ENCODE measurements at regions not wholly inside any gene's neighbourhood (a gene's known extent, or its start where the extent isn't known, plus 50 kb on each side); places are given as distances from the start of the nearest gene placed in this dataset.

- ChIA-PET CTCF (no interaction called here), POLR2A (no interaction called here)
- Histone ChIP-seq H3K27me3 (replicated peaks; ENCODE audit: control insufficient read depth, insufficient read depth, low read length) (no peaks in the 10 kb centered on the region), H3K4me1 (no peaks in the 10 kb centered on the region), H3K4me3 (ENCODE audit: low read depth, low read length) (no peak overlapping the region), H3K36me3 (ENCODE audit: control insufficient read depth, insufficient read depth, low read length) (no peaks in the 10 kb centered on the region), H3K9me3 (no peaks in the 10 kb centered on the region)
- H3K27ac Mint-ChIP-seq (ENCODE audit: unreplicated experiment), result no peak overlapping the region
- peaks cover 11% of the 10 kb centered on the region for H3K27me3 Mint-ChIP-seq (ENCODE audit: insufficient read depth, unreplicated experiment)
- no peak for DNase-seq
- no peak for TF ChIP-seq CTCF (IDR thresholded peaks at IDR 0.05; ENCODE audit: insufficient read depth in 1 of 2, low read depth in 1 of 2, low read length in 1 of 2, severe bottlenecking in 1 of 2, unreplicated experiment in 1 of 2)
- intact Hi-C loops (cut with micrococcal nuclease; ENCODE audit: unreplicated experiment), result no loop called here
- H3K36me3 Mint-ChIP-seq (ENCODE audit: insufficient read depth, unreplicated experiment), result no peaks in the 10 kb centered on the region
- H3K9me3 Mint-ChIP-seq (ENCODE audit: unreplicated experiment), result no peaks in the 10 kb centered on the region
- no peaks in the 10 kb centered on the region for H3K4me1 Mint-ChIP-seq (ENCODE audit: low read depth, unreplicated experiment)
- no TSS peak for BruUV-seq (replicated peaks)
- H3K4me3 Mint-ChIP-seq (ENCODE audit: unreplicated experiment), result no peak overlapping the region
Observed at GRCh38 chr13:78410847-78411246, 192.5 kb downstream of the POU4F1 start.

DNA sequence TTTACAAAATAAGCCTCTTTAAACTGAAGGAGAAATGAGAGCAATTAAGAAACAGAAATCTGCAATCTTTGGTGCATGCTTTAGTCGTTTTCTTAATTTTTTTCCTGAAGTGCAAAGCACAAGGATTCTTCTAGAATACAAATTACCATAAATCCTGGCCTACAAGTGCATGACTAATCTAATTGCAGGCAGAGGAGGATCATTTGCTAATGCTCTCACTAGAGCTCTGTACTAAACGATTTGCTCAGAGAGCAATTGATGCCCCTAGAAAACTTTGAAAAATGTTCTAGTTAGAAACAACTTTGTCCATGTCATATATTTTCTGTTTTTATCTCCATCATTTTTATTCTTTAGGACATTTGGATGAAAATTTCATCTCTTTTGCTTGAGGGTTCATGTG, 193.2 kb downstream of the POU4F1 start:
- no peaks in the 10 kb centered on the region for H3K9me3 ChIP-seq
- no peaks in the 10 kb centered on the region for H3K4me1 ChIP-seq
- no peak for DNase-seq
- Mint-ChIP-seq H3K4me3 (ENCODE audit: unreplicated experiment) (no peak overlapping the region), H3K27me3 (ENCODE audit: insufficient read depth, unreplicated experiment) (peaks cover 10% of the 10 kb centered on the region), H3K9me3 (ENCODE audit: unreplicated experiment) (no peaks in the 10 kb centered on the region), H3K4me1 (ENCODE audit: low read depth, unreplicated experiment) (no peaks in the 10 kb centered on the region), H3K27ac (ENCODE audit: unreplicated experiment) (no peak overlapping the region), H3K36me3 (ENCODE audit: insufficient read depth, unreplicated experiment) (no peaks in the 10 kb centered on the region)
- no TSS peak for BruUV-seq (replicated peaks)
- no peaks in the 10 kb centered on the region for H3K36me3 ChIP-seq (ENCODE audit: control insufficient read depth, insufficient read depth, low read length)
- CTCF ChIA-PET, result no interaction called here
- no peak for TF ChIP-seq CTCF (IDR thresholded peaks at IDR 0.05; ENCODE audit: insufficient read depth in 1 of 2, low read depth in 1 of 2, low read length in 1 of 2, severe bottlenecking in 1 of 2, unreplicated experiment in 1 of 2)
- POLR2A ChIA-PET, result no interaction called here
- intact Hi-C loops (cut with micrococcal nuclease; ENCODE audit: unreplicated experiment), result no loop called here
- no peak overlapping the region for H3K4me3 ChIP-seq (ENCODE audit: low read depth, low read length)
- no peaks in the 10 kb centered on the region for H3K27me3 ChIP-seq (replicated peaks; ENCODE audit: control insufficient read depth, insufficient read depth, low read length)

DNA sequence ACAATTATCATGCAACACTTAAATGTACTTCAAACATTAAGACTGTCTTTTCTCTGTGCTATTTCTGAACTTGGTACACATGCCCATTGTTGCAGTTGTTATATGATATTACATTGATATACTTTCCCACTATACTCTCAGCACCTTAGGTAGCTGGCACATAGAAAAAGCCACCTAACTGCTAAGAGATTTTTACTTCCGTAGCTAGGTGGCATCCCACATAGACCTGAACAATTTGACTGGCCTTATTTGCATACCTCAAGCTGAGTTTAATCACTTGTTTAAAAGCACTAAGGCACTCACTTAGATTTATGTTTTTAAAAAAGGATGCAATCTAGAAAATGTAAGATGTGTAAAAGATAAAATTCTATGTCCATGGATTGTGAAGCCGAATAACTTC, 194.2 kb downstream of the POU4F1 start:
- Mint-ChIP-seq H3K9me3 (ENCODE audit: unreplicated experiment) (no peaks in the 10 kb centered on the region), H3K27ac (ENCODE audit: unreplicated experiment) (no peak overlapping the region), H3K36me3 (ENCODE audit: insufficient read depth, unreplicated experiment) (no peaks in the 10 kb centered on the region), H3K4me3 (ENCODE audit: unreplicated experiment) (no peak overlapping the region), H3K27me3 (ENCODE audit: insufficient read depth, unreplicated experiment) (peaks cover 14% of the 10 kb centered on the region), H3K4me1 (ENCODE audit: low read depth, unreplicated experiment) (no peaks in the 10 kb centered on the region)
- Histone ChIP-seq H3K4me3 (ENCODE audit: low read depth, low read length) (no peak overlapping the region), H3K4me1 (no peaks in the 10 kb centered on the region), H3K9me3 (no peaks in the 10 kb centered on the region), H3K27me3 (replicated peaks; ENCODE audit: control insufficient read depth, insufficient read depth, low read length) (no peaks in the 10 kb centered on the region; the same call in 1 of the 2 replicates), H3K36me3 (ENCODE audit: control insufficient read depth, insufficient read depth, low read length) (no peaks in the 10 kb centered on the region)
- BruUV-seq (replicated peaks), result no TSS peak
- no peak for DNase-seq
- CTCF ChIA-PET, result no interaction called here
- intact Hi-C loops (cut with micrococcal nuclease; ENCODE audit: unreplicated experiment), result no loop called here
- peak in 1 of 2 experiments; percentile 13 for TF ChIP-seq CTCF (IDR thresholded peaks at IDR 0.05; ENCODE audit: insufficient read depth in 1 of 2, low read depth in 1 of 2, low read length in 1 of 2, severe bottlenecking in 1 of 2, unreplicated experiment in 1 of 2)
- POLR2A ChIA-PET, result no interaction called here
